Ovary (tissue), 3 donors: ENCODE measurements at regions not wholly inside any gene's neighbourhood (a gene's known extent, or its start where the extent isn't known, plus 50 kb on each side); places are given as distances from the start of the nearest gene placed in this dataset.

Experiments used
- POLR2A ChIP-seq: fragments of 450-650 bp; IDR thresholded peaks from one replicate; pipeline ENCODE4 v1.6.1; 2017; ENCODE audit warnings: antibody characterized with exemption, mild to moderate bottlenecking, moderate library complexity
- TF ChIP-seq, protein P1 (sequence below), 3 donors: fragments of 450-650 bp in 2 of 3; fragments of 200-600 bp in 1 of 3; IDR thresholded peaks; one replicate each; pipeline versions ENCODE4 v1.5.1 to v1.8.0; 2016 to 2022; ENCODE audit warnings: antibody characterized with exemption in 3 of 3, mild to moderate bottlenecking in 1 of 3
- donor health status: DM: no; HTN: no; CAD: no.

DNA sequence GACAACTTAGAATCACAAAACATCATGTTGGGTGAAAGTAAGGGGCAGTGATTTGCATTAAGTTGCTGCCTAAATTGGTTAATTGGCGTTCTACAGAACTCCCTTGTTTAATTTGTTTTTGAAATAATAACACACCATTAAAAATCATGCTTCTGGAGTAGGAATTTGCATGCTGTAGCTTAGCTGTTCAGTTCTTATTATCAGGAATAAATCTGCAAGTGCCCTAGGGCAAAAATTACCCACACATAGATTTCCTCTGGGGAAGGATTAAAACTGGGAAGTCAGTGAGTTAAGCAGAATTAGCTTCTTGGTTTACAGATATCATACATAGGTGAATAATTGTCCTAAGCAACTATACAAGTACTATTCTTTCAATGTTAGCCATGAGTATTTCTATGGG is 381.6 kb upstream of the NAALADL2 start:
- TF ChIP-seq, protein P1, sequence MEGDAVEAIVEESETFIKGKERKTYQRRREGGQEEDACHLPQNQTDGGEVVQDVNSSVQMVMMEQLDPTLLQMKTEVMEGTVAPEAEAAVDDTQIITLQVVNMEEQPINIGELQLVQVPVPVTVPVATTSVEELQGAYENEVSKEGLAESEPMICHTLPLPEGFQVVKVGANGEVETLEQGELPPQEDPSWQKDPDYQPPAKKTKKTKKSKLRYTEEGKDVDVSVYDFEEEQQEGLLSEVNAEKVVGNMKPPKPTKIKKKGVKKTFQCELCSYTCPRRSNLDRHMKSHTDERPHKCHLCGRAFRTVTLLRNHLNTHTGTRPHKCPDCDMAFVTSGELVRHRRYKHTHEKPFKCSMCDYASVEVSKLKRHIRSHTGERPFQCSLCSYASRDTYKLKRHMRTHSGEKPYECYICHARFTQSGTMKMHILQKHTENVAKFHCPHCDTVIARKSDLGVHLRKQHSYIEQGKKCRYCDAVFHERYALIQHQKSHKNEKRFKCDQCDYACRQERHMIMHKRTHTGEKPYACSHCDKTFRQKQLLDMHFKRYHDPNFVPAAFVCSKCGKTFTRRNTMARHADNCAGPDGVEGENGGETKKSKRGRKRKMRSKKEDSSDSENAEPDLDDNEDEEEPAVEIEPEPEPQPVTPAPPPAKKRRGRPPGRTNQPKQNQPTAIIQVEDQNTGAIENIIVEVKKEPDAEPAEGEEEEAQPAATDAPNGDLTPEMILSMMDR (IDR thresholded peaks at IDR 0.05), result no peak
- TF ChIP-seq POLR2A, result no peak
